KMS-11 (cell line): ENCODE measurements at regions not wholly inside any gene's neighbourhood (a gene's known extent, or its start where the extent isn't known, plus 50 kb on each side); places are given as distances from the start of the nearest gene placed in this dataset.

Experiments used
- H2AFZ ChIP-seq: fragments of 200-600 bp; sonication (generic); 2 replicates; pipeline ENCODE4 v1.6.1; 2016; ENCODE audit warnings: antibody characterized with exemption, mixed run types, low read depth
- H3K27ac ChIP-seq: fragments of 200-600 bp; sonication (generic); 2 replicates; pipeline ENCODE4 v1.6.1; 2016; ENCODE audit warnings: mild to moderate bottlenecking, mixed run types
- H3K27me3 ChIP-seq: fragments of 200-600 bp; sonication (generic); 2 replicates; pipeline ENCODE4 v1.6.1; 2017; ENCODE audit warnings: mild to moderate bottlenecking, low read depth, mixed run types, moderate library complexity; ENCODE audit not compliant: insufficient read depth
- H3K36me3 ChIP-seq: fragments of 200-600 bp; sonication (generic); 2 replicates; pipeline ENCODE4 v1.6.1; 2017; ENCODE audit warnings: mild to moderate bottlenecking, mixed run types; ENCODE audit not compliant: insufficient read depth
- H3K4me1 ChIP-seq: fragments of 200-600 bp; sonication (generic); 2 replicates; pipeline ENCODE4 v1.6.1; 2016; ENCODE audit warnings: mild to moderate bottlenecking, low read depth, mixed run types; ENCODE audit not compliant: poor library complexity, severe bottlenecking
- H3K4me2 ChIP-seq: fragments of 200-600 bp; sonication (generic); 2 replicates; pipeline ENCODE4 v1.7.0; 2016; ENCODE audit warnings: mild to moderate bottlenecking, mixed run types
- H3K4me3 ChIP-seq: fragments of 200-600 bp; sonication (generic); IDR thresholded peaks from 2 replicates; pipeline ENCODE4 v1.6.1; 2017; ENCODE audit warnings: low read depth, low read length, mixed read lengths; ENCODE audit not compliant: insufficient read depth
- H3K79me2 ChIP-seq: fragments of 200-600 bp; sonication (generic); 2 replicates; pipeline ENCODE4 v1.6.1; 2016; ENCODE audit warnings: low read depth, mixed run types; ENCODE audit not compliant: insufficient read depth
- H3K9ac ChIP-seq: fragments of 200-600 bp; sonication (generic); 2 replicates; pipeline ENCODE4 v1.6.1; 2016; ENCODE audit warnings: mild to moderate bottlenecking, mixed run types
- H4K20me1 ChIP-seq: fragments of 200-600 bp; sonication (generic); 2 replicates; pipeline ENCODE4 v1.6.1; 2016; ENCODE audit warnings: mild to moderate bottlenecking, mixed run types; ENCODE audit not compliant: insufficient read depth
- TF ChIP-seq, protein P1 (sequence below): fragments of 200-600 bp; sonication (generic); conservative IDR thresholded peaks from 2 replicates; pipeline ENCODE4 v1.6.1; 2017; ENCODE audit warnings: low read depth, mild to moderate bottlenecking, antibody characterized with exemption, low read length, moderate library complexity, mixed read lengths

DNA sequence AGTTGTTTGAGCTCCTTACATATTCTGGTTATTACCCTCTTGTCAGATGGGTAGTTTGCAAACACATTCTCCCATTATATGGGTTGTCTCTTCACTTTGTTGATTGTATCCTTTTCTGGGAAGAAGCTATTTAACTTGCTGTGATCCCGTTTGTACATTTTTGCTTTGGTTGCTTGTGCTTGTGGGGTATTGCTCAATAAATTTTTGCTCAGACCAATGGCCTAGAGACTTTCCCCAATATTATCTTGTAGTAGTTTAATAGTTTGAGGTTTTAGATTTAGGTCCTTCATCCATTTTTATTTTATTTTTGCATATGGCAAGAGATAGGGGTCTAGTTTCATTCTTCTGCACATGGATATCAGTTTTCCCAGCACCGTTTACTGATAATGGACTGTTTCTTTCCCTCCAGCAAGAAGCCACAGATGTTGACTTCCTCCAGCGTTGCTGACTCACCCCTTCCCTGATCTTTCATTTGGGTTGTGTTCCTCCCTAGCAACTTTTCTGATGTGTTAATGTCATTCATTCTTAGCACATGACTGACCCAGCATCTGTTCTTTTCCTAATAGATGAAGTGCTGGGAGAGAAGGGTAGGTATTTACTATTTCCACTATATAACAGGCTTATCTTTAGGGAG, 166.7 kb upstream of the SGO1 start:
- no peak overlapping the region for H2AFZ ChIP-seq

DNA sequence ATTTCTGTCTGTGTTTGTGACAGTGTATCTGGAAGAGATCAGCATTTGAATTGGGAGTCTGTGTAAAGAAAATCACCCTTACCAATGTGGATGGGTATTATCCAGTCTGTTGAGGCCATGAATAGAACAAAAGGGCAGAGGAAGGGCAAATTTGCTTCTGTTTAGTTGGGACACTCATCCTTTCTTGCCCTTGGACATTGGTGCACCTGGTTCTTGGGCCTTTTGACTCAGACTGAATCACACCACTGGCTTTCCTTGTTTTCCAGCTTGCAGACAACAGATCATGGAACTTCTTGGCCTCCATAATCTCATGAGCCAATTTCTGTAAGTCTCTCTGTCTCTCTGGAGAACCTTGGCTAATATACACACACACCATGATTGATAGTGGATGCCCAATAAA, 164.4 kb upstream of the SGO1 start:
- Histone ChIP-seq H4K20me1 (no peaks in the 10 kb centered on the region), H3K9ac (no peak overlapping the region), H3K27ac (no peak overlapping the region), H3K27me3 (no peaks in the 10 kb centered on the region), H3K4me2 (no peak overlapping the region), H3K36me3 (no peaks in the 10 kb centered on the region), H2AFZ (no peak overlapping the region), H3K4me3 (no peak overlapping the region), H3K79me2 (no peaks in the 10 kb centered on the region), H3K4me1 (no peaks in the 10 kb centered on the region)
- TF ChIP-seq, protein P1, sequence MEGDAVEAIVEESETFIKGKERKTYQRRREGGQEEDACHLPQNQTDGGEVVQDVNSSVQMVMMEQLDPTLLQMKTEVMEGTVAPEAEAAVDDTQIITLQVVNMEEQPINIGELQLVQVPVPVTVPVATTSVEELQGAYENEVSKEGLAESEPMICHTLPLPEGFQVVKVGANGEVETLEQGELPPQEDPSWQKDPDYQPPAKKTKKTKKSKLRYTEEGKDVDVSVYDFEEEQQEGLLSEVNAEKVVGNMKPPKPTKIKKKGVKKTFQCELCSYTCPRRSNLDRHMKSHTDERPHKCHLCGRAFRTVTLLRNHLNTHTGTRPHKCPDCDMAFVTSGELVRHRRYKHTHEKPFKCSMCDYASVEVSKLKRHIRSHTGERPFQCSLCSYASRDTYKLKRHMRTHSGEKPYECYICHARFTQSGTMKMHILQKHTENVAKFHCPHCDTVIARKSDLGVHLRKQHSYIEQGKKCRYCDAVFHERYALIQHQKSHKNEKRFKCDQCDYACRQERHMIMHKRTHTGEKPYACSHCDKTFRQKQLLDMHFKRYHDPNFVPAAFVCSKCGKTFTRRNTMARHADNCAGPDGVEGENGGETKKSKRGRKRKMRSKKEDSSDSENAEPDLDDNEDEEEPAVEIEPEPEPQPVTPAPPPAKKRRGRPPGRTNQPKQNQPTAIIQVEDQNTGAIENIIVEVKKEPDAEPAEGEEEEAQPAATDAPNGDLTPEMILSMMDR: no peak

More for the DNA sequence above, 166.7 kb upstream of the SGO1 start:
- Histone ChIP-seq H4K20me1 (no peaks in the 10 kb centered on the region), H3K4me3 (no peak overlapping the region), H3K27me3 (no peaks in the 10 kb centered on the region), H3K4me2 (no peak overlapping the region), H3K36me3 (no peaks in the 10 kb centered on the region), H3K27ac (no peak overlapping the region), H3K9ac (no peak overlapping the region), H3K79me2 (no peaks in the 10 kb centered on the region), H3K4me1 (no peaks in the 10 kb centered on the region)
- TF ChIP-seq, protein P1: no peak

DNA sequence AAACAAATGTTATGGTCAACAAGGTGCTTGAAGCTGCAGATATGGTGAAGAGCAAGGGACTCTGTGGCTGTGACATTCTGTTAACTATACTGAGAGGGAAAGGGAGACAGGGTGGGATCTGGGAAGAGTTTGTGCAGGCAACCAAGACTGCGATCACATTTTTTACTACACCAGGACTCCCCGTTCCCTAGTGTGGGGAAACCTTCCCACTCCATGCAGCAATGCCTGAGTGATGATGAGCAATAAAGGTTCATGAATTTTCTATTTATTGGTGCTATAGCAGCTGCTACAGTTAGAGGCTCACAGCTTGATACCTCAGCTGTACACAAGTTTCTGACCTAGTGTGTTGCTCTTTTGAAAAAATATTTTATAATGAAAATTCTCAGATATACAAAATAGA, 160.9 kb upstream of the SGO1 start:
- Histone ChIP-seq H2AFZ (no peak overlapping the region), H3K36me3 (no peaks in the 10 kb centered on the region), H3K4me2 (no peak overlapping the region), H4K20me1 (no peaks in the 10 kb centered on the region), H3K4me1 (no peaks in the 10 kb centered on the region), H3K79me2 (no peaks in the 10 kb centered on the region), H3K9ac (no peak overlapping the region), H3K4me3 (no peak overlapping the region), H3K27ac (no peak overlapping the region), H3K27me3 (no peaks in the 10 kb centered on the region)
- TF ChIP-seq, protein P1: no peak

DNA sequence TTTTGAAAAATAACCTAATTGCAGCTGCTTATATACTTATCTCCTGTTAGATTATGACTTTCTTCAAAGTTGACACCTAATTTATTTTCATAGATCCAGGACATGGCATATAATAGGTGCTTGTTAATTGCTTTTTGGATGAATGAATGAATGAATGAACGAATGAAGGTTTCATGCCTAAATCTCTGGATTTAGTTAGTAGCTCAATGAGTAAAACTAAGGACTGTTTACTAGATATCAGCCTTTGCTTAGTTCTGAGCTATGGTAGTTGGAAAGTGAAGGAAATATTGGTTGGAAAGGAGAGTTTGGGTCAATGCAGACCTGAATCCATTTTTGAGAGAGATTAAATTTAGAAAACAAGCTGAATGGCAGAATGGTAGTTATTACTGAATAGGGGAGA, 160.4 kb upstream of the SGO1 start:
- no peak overlapping the region for H3K4me2 ChIP-seq
- no peaks in the 10 kb centered on the region for H4K20me1 ChIP-seq
- no peak overlapping the region for H3K4me3 ChIP-seq
- no peaks in the 10 kb centered on the region for H3K79me2 ChIP-seq
- no peak overlapping the region for H3K9ac ChIP-seq
- TF ChIP-seq, protein P1: no peak
- H3K27me3 ChIP-seq: no peaks in the 10 kb centered on the region
- no peak overlapping the region for H2AFZ ChIP-seq
- no peaks in the 10 kb centered on the region for H3K4me1 ChIP-seq
- H3K27ac ChIP-seq: no peak overlapping the region
- no peaks in the 10 kb centered on the region for H3K36me3 ChIP-seq
